ENCODE measurements at regions not wholly inside any gene's neighbourhood (a gene's known extent, or its start where the extent isn't known, plus 50 kb on each side); places are given as distances from the start of the nearest gene placed in this dataset.

DNA sequence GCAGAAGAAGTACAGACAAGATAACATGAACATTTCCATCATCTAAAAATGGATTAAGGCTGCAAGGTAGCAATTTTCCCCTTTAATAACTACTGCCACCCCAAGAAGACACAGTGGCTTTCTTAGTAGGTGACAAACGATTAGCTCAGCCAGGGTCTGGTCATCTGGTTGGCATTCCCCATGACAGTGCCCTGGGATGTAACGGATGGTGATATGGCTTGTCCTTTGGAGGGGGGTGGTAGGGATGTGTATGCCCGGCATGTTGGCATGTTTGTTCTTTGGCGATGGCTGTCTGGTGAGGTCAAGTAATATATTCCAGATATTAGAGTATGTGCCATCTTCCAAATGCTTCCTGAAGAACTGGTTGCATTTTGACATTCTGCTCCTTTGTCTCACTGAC lies 135.6 kb upstream of the ZNF536 start:
- TF ChIP-seq, protein P1, sequence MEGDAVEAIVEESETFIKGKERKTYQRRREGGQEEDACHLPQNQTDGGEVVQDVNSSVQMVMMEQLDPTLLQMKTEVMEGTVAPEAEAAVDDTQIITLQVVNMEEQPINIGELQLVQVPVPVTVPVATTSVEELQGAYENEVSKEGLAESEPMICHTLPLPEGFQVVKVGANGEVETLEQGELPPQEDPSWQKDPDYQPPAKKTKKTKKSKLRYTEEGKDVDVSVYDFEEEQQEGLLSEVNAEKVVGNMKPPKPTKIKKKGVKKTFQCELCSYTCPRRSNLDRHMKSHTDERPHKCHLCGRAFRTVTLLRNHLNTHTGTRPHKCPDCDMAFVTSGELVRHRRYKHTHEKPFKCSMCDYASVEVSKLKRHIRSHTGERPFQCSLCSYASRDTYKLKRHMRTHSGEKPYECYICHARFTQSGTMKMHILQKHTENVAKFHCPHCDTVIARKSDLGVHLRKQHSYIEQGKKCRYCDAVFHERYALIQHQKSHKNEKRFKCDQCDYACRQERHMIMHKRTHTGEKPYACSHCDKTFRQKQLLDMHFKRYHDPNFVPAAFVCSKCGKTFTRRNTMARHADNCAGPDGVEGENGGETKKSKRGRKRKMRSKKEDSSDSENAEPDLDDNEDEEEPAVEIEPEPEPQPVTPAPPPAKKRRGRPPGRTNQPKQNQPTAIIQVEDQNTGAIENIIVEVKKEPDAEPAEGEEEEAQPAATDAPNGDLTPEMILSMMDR (IDR thresholded peaks at IDR 0.05): no peak
- no peak for TF ChIP-seq POLR2A (IDR thresholded peaks at IDR 0.05)

Measured in esophagus squamous epithelium (tissue), 4 donors.